Neural progenitor cell (in vitro differentiated cells): ENCODE measurements at regions not wholly inside any gene's neighbourhood (a gene's known extent, or its start where the extent isn't known, plus 50 kb on each side); places are given as distances from the start of the nearest gene placed in this dataset.

Experiments used
- DNase-seq: peaks from one replicate; pipeline ENCODE4 v3.0.0-alpha.2; 2016; ENCODE audit warnings: low spot score
- H2AFZ ChIP-seq: fragments of 200-600 bp; sonication (generic); replicated peaks from 2 replicates; pipeline ENCODE4 v1.6.1; 2016; ENCODE audit warnings: antibody characterized with exemption
- H3F3A ChIP-seq: fragments of 200-600 bp; sonication (generic); 2 replicates; pipeline ENCODE4 v1.6.1; 2016; ENCODE audit warnings: antibody characterized with exemption, low read depth
- H3K27ac ChIP-seq: fragments of 200-600 bp; sonication (generic); 2 replicates; pipeline ENCODE4 v1.5.1; 2016; ENCODE audit warnings: mild to moderate bottlenecking
- H3K27me3 ChIP-seq: fragments of 200-600 bp; sonication (generic); 2 replicates; pipeline ENCODE4 v1.6.1; 2016; ENCODE audit warnings: mild to moderate bottlenecking, moderate library complexity
- H3K36me3 ChIP-seq: fragments of 200-600 bp; sonication (generic); 2 replicates; pipeline ENCODE4 v1.5.1; 2016
- H3K4me1 ChIP-seq: fragments of 200-600 bp; sonication (generic); 2 replicates; pipeline ENCODE4 v1.6.1; 2016; ENCODE audit warnings: mixed run types
- H3K4me2 ChIP-seq: fragments of 200-600 bp; sonication (generic); 2 replicates; pipeline ENCODE4 v1.6.1; 2016
- H3K4me3 ChIP-seq: fragments of 200-600 bp; sonication (generic); 2 replicates; pipeline ENCODE4 v1.5.1; 2016
- H3K79me2 ChIP-seq: fragments of 200-600 bp; sonication (generic); 2 replicates; pipeline ENCODE4 v1.6.1; 2016; ENCODE audit warnings: low read depth
- H3K9ac ChIP-seq: fragments of 200-600 bp; sonication (generic); 2 replicates; pipeline ENCODE4 v1.6.1; 2016
- H3K9me3 ChIP-seq: fragments of 200-600 bp; sonication (generic); 2 replicates; pipeline ENCODE4 v1.5.1; 2016; ENCODE audit warnings: low read depth
- H4K20me1 ChIP-seq: fragments of 200-600 bp; sonication (generic); 2 replicates; pipeline ENCODE4 v1.6.1; 2016; ENCODE audit warnings: low read depth
- H3K27ac Mint-ChIP-seq: 3 replicates; pipeline ENCODE4 v1.8.0; 2021; ENCODE audit warnings: mixed read lengths
- H3K27me3 Mint-ChIP-seq: 2 replicates; pipeline ENCODE4 v1.8.0; 2022; ENCODE audit warnings: low read depth, mild to moderate bottlenecking, inconsistent platforms, moderate library complexity, mixed read lengths; ENCODE audit not compliant: insufficient read depth
- H3K36me3 Mint-ChIP-seq: 3 replicates; pipeline ENCODE4 v1.8.0; 2021; ENCODE audit warnings: mixed read lengths
- H3K4me1 Mint-ChIP-seq: 3 replicates; pipeline ENCODE4 v1.8.0; 2021; ENCODE audit warnings: mixed read lengths
- H3K4me3 Mint-ChIP-seq: 3 replicates; pipeline ENCODE4 v1.8.0; 2021; ENCODE audit warnings: mild to moderate bottlenecking, moderate library complexity, mixed read lengths
- H3K9me3 Mint-ChIP-seq: 3 replicates; pipeline ENCODE4 v1.8.0; 2020; ENCODE audit warnings: mixed read lengths
- EZH2 ChIP-seq: fragments of 200-600 bp; sonication (generic); IDR thresholded peaks from 2 replicates; pipeline ENCODE4 v1.6.1; 2017; ENCODE audit warnings: antibody characterized with exemption, mild to moderate bottlenecking, moderate library complexity
- EZH2phosphoT487 ChIP-seq: fragments of 200-600 bp; sonication (generic); IDR thresholded peaks from 2 replicates; pipeline ENCODE4 v1.6.1; 2017; ENCODE audit warnings: antibody characterized with exemption
- TF ChIP-seq, protein P1 (sequence below): fragments of 200-600 bp; sonication (generic); IDR thresholded peaks from 2 replicates; pipeline ENCODE4 v1.5.1; 2017; ENCODE audit warnings: antibody characterized with exemption, mild to moderate bottlenecking

DNA sequence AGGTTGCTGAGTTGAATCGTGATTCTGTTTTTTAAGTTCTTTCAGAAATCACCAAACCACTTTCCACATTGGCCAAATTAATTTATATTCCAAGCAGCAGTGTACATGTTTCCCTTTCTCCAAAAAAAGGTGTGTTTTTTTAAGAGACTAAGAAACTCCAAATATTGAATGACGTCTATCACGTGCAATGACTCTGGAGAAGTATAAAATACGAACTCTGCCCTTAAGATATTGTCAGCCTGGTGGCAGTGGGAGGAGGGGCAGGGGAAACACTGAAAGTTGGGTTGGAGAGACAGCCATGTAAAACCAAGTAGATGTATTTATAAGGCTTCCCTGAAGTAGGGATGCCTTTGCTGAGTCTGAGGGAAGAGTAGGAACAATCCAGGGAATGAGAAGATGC is 50.1 kb upstream of the DHRS4 start:
- Mint-ChIP-seq H3K9me3 (peaks cover 9% of the 10 kb centered on the region), H3K27me3 (peaks cover 3% of the 10 kb centered on the region), H3K4me1 (no peaks in the 10 kb centered on the region), H3K36me3 (no peaks in the 10 kb centered on the region), H3K27ac (no peak overlapping the region), H3K4me3 (no peak overlapping the region)
- Histone ChIP-seq H3K79me2 (no peaks in the 10 kb centered on the region), H3K4me3 (no peak overlapping the region), H3K4me2 (no peak overlapping the region), H3K9me3 (peaks cover 4% of the 10 kb centered on the region), H3K27me3 (no peaks in the 10 kb centered on the region), H3F3A (no peaks in the 10 kb centered on the region), H2AFZ (no peak overlapping the region), H3K4me1 (no peaks in the 10 kb centered on the region), H3K9ac (no peak overlapping the region), H4K20me1 (no peaks in the 10 kb centered on the region), H3K36me3 (no peaks in the 10 kb centered on the region), H3K27ac (no peak overlapping the region)
- TF ChIP-seq, protein P1, sequence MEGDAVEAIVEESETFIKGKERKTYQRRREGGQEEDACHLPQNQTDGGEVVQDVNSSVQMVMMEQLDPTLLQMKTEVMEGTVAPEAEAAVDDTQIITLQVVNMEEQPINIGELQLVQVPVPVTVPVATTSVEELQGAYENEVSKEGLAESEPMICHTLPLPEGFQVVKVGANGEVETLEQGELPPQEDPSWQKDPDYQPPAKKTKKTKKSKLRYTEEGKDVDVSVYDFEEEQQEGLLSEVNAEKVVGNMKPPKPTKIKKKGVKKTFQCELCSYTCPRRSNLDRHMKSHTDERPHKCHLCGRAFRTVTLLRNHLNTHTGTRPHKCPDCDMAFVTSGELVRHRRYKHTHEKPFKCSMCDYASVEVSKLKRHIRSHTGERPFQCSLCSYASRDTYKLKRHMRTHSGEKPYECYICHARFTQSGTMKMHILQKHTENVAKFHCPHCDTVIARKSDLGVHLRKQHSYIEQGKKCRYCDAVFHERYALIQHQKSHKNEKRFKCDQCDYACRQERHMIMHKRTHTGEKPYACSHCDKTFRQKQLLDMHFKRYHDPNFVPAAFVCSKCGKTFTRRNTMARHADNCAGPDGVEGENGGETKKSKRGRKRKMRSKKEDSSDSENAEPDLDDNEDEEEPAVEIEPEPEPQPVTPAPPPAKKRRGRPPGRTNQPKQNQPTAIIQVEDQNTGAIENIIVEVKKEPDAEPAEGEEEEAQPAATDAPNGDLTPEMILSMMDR, result no peak
- TF ChIP-seq EZH2 (no peak), EZH2phosphoT487 (no peak)
- no peak for DNase-seq
